DLD1 (cell line): ENCODE measurements at regions not wholly inside any gene's neighbourhood (a gene's known extent, or its start where the extent isn't known, plus 50 kb on each side); places are given as distances from the start of the nearest gene placed in this dataset.

Experiments
- in situ Hi-C: cut with HindIII; loops from 2 replicates; pipeline ENCODE4 v1.10.0; 2017; ENCODE audit warnings: low sequenced_read_pairs

- in situ Hi-C loops: no loop called here
These were observed 599.0 kb downstream of the ZPLD1 start for GRCh38 chr3:103033841-103034240.

- in situ Hi-C loops: no loop called here
These were observed 612.8 kb downstream of the ZPLD1 start for GRCh38 chr3:103047640-103048039.

GRCh38 chr3:103048068-103048722 is 613.4 kb downstream of the ZPLD1 start:
- in situ Hi-C loops: no loop called here

- in situ Hi-C loops: no loop called here
These were observed 617.5 kb downstream of the ZPLD1 start for GRCh38 chr3:103052236-103052830.

GRCh38 chr3:103055021-103055520 is 620.3 kb downstream of the ZPLD1 start:
- in situ Hi-C loops: no loop called here

GRCh38 chr3:103056542-103056941 is 621.7 kb downstream of the ZPLD1 start:
- in situ Hi-C loops: no loop called here

- in situ Hi-C loops: no loop called here
These were observed 622.2 kb downstream of the ZPLD1 start for GRCh38 chr3:103057003-103057402.

GRCh38 chr3:103057487-103057886 is 622.7 kb downstream of the ZPLD1 start:
- in situ Hi-C loops: no loop called here

- in situ Hi-C loops: no loop called here
These were observed 624.6 kb downstream of the ZPLD1 start for GRCh38 chr3:103059432-103059831.

GRCh38 chr3:103060242-103060641 is 625.4 kb downstream of the ZPLD1 start:
- in situ Hi-C loops: no loop called here

GRCh38 chr3:103067963-103068362 is 633.1 kb downstream of the ZPLD1 start:
- in situ Hi-C loops: no loop called here

- in situ Hi-C loops: no loop called here
These were observed 640.5 kb downstream of the ZPLD1 start for GRCh38 chr3:103075282-103075681.

GRCh38 chr3:103077910-103078309 is 643.1 kb downstream of the ZPLD1 start:
- in situ Hi-C loops: no loop called here

- in situ Hi-C loops: no loop called here
These were observed 647.7 kb downstream of the ZPLD1 start for GRCh38 chr3:103082501-103082900.

- in situ Hi-C loops: no loop called here
These were observed 649.2 kb downstream of the ZPLD1 start for GRCh38 chr3:103083848-103084631.

- in situ Hi-C loops: no loop called here
These were observed 650.6 kb downstream of the ZPLD1 start for GRCh38 chr3:103085465-103085864.

GRCh38 chr3:103089758-103090157 is 654.9 kb downstream of the ZPLD1 start:
- in situ Hi-C loops: no loop called here

- in situ Hi-C loops: no loop called here
These were observed 670.4 kb downstream of the ZPLD1 start for GRCh38 chr3:103105206-103105605.

GRCh38 chr3:103112273-103112672 is 677.5 kb downstream of the ZPLD1 start:
- in situ Hi-C loops: no loop called here

GRCh38 chr3:103126115-103126514 is 691.3 kb downstream of the ZPLD1 start:
- in situ Hi-C loops: no loop called here

GRCh38 chr3:103127098-103127630 is 692.3 kb downstream of the ZPLD1 start:
- in situ Hi-C loops: no loop called here

- in situ Hi-C loops: no loop called here
These were observed 692.9 kb downstream of the ZPLD1 start for GRCh38 chr3:103127737-103128136.
